Effector CD4-positive, alpha-beta T cell (primary cell): ENCODE measurements at regions not wholly inside any gene's neighbourhood (a gene's known extent, or its start where the extent isn't known, plus 50 kb on each side); places are given as distances from the start of the nearest gene placed in this dataset.

Source experiments
- DNase-seq: peaks from one replicate; pipeline ENCODE4 v3.0.0-alpha.2; 2020

DNA sequence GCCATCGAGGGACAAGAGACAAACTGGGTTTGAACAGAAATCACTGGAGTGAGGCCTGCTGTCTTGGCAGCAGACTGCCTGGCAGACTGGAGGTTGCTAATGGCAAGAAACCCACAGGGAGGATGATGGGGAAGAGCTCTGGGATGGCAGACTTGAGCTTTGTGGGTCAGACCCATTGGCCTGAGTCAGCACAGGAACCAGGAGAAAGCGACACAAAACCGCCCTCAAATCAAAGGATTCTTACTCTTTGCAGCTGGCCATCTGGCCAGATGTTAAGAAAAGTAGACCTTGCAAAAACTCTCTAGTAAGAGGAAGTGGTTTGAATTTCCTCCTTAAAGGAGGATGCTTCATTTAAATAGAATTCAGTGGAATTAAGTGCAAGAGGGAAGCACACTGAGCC, 195.2 kb upstream of the JUN start:
- DNase-seq, result no peak

DNA sequence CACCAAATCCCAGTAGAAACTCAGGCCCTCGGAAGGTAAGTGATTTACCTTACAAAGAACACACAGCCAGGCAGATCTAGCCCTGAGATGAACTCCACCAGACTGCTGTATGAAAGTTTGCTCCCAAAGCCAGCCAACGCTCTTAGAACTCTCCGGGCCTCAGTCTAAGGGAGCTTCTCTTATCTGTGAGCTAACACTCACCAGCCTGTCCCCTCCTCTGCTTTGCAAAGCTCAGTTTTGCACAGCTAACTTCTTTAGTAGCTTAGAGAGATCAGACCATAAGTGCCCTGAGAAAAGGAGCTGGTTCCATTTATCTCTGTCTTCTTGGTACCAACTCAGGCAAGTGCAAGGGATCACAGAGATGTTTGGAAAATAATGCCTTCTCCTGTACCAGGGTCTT, 195.8 kb upstream of the JUN start:
- DNase-seq, result no peak

- DNase-seq, result no peak
Measured at GRCh38 chr1:58981392-58981791, 197.5 kb upstream of the JUN start.

GRCh38 chr1:58982259-58982998, 198.6 kb upstream of the JUN start:
- DNase-seq, result no peak

DNA sequence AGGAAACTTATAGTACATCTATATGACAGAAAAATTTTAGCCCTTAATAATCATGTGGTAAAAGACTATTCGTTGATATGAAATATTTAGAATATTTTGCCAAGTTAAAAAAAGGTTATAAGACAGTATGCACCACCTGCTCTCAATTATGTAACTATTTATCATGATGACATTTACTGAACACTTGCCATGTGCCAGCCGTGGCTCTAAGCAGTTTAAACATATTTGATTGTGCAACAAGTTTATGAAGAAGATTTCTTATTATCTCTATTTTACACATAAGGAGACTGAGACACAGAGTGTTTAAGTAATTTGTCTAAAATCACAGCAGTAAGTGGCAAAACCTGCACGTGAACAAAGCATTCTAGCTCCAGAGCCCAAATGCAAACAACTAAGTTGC, 199.3 kb upstream of the JUN start:
- no peak for DNase-seq

GRCh38 chr1:58983633-58984245, 199.9 kb upstream of the JUN start:
- DNase-seq, result no peak

DNA sequence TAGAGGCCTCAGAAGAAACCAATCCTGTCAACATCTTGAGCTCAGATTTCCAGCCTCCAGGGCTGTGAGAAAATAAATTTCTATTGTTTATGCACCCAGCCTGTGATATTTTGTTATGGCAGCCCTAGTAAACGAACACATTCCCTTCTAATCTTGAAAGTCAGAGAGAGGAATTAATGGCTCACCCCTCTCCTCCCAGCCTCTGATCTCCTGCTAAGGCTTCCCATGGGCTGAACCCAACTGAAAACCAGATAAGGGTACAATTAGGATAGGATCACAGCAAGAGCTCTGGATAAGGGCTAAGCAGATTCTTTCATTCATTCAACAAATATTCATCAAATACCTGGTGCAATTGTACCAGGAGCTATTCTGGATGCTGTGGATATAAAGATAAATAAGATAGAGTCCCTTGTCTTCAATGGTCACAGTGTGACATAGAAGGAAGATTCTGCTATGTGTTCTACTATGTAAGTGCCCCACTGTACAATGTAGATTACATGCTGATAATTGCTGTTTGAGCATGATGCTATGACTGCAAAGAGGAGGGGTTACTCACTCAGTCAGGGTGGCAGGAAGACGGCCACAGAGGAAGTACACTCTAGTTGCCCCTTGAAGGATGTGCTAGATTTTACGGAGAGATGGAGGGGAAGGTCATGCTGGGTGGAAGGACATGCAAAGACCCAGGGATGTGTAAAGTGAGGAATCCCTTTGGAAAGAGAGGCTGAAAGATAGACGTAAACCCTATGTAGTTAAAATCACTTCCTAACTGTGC, 203.3 kb upstream of the JUN start:
- DNase-seq, result no peak

- no peak for DNase-seq
Measured at GRCh38 chr1:58988752-58989151, 204.9 kb upstream of the JUN start.

DNA sequence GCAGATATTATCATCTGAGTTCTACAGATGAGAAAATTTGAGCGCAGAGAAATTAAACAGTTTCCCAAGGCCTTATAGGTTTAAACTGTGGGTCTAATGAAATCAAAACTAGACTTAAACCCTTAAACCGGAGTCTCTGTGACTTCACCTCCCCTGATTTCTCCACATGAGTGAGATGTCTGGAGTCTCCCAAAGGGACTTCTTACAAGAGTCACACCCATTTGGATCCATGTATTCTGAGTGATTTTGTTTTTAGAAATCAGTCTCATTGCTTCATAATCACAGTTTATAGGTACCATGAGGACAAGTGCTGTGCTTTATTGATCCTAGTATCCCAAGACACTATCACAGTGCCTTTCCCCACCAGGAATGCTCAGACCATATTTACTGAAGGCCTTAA, 206.0 kb upstream of the JUN start:
- no peak for DNase-seq

GRCh38 chr1:58991305-58991704, 207.5 kb upstream of the JUN start:
- no peak for DNase-seq

GRCh38 chr1:58992643-58993042, 208.8 kb upstream of the JUN start:
- no peak for DNase-seq

DNA sequence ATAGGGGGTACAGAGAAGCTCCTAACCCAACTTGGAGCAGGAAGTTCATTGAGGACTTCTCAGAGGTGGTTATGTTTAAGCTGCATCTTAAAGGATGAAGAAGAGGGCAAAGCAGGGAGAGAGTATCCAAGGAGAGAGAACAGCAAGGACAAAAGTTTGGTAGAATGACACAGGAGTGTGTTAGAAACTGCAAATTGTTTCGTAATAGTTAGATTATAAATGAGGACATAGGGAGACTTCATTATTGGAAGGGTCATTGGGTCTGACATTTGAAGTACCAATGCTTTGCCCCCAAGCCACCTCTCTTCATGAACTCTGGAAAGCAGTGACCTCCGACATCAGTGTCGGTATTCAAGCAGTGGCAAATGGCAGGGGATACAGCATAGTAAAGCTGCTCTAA, 209.6 kb upstream of the JUN start:
- no peak for DNase-seq

GRCh38 chr1:58994664-58995063, 210.8 kb upstream of the JUN start:
- no peak for DNase-seq

DNA sequence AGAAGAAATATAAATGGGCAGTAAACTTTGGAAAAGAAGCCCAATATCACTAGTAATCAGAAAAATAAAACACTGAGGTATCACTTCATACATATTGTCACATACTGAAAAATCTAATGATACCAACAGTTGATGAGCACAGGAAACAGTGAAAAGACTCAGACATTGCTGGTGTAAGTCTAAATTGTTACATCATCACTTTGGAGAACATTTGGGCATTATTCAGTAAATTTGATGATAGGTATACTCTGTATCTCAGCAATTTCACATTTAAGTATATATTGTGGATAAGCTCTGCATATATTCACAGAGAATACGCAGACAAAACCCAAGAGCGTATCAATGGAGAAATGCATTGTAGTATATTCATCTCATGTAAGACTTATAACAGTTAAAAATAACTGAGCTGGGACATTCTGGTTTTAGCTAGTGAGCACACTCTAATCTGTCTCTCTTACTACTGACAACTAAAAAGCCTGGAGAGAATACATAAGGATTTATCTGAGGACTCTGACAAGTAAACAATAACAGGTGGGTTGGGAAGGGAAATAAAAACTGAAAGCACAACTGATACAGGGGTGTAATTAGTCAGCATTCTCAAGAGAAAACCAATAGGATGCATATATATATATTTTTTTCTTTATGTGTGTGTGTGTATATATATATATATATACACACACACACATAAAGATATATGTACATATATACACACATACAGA, 212.7 kb upstream of the JUN start:
- no peak for DNase-seq

DNA sequence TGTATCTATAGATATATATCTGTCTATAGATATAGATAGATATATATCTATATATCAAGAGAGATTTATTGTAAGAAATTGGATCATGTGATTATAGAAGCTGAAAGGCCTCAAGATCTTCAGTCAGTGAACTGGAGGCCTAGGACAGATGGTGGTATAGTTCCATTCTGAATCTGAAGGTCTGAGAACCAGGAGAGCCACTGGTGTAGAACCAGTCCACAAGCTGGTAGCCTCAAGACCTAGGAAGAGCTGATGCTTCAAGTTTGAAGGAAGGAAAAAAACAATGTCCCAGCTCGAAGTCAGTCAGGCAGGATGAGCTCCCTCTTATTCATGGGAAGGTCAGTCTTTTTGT, 213.2 kb upstream of the JUN start:
- DNase-seq, result no peak

DNA sequence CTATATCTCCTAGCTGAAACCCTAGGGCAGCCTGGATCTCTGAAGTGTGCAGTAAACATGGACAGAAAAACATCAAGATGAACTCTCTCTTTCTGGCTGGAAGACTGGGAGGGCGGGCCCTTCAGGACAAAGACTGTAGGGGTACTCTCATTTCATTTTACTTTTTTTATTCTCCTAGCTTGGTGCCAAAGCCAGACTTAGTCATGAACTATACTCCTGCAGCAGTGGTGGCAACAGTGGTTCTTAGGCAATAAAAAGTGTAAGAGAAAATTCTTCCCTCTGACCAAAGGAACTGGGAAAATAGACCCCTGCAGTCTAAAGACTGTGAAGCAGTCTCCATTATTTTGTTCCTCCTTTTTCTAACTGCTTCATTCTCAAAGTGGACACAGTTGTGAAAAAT, 213.8 kb upstream of the JUN start:
- DNase-seq, result no peak

DNA sequence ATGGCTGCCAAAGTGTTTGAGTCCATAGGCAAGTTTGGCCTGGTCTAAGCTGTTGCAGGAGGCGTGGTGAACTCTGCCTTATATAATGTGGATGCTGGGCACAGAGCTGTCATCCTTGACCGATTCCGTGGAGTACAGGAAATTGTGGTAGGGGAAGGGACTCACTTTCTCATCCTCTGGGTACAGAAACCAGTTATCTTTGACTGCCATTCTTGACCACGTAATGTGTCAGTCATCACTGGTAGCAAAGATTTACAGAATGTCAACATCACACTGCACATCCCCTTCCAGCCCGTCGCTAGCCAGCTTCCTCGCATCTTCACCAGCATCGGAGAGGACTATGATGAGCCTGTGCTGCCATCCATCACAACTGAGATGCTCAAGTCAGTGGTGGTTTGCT, 215.8 kb upstream of the JUN start:
- DNase-seq, result no peak

GRCh38 chr1:59004755-59005154, 220.9 kb upstream of the JUN start:
- no peak for DNase-seq

DNA sequence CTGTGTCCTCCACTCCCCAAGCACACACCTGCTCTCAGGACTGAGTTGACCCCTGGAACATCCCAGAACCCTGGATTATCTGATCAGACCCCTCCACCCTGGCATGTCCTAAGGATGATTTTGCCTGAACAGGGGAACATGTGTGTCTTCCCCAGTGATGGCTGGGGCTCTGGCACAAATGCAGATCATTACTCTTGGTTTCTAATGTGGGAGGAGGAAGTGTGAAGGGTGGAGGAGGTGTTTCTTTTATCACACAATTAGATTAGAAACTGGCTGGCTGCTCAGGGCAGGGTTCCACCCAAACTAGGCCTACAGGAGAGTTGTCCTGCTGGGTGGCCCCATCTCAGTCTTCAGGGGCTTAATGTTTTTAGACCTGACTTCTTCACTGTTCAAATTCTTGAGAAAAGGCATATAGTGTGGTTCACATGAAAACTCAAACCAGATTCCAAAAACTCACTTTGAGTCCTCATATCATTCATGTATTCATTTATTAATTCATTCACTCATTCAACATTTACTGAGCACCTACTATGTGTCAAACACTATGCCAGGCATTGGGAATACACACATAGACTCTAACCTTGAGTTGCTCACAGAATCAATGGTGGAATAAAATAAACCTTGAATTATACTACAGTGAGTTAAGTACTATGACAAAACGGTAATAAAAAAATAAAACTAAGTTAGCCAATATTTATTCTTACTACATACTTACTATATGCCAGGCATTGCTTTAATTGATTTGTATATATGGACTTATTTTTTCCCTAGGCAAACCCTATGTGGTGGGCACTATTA, 221.8 kb upstream of the JUN start:
- no peak for DNase-seq

DNA sequence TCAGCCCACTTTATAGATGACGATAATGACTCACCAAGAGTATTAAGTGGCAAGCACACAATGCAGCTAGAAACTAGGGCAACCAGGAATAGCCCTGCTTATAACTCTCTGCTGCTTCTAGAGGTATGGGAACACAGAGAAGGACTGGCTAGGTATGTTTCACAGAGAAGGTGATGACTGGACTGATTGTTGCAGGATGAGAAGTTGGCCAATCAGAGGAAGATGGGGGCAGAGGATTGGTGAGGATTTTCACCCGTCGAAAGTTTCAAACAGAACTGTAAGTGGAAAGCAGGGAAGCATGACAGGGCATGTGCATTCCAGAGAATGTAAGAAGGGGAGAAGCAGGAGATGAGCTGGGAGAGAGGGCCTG, 222.4 kb upstream of the JUN start:
- no peak for DNase-seq

GRCh38 chr1:59006932-59007331, 223.1 kb upstream of the JUN start:
- no peak for DNase-seq

GRCh38 chr1:59007429-59007819, 223.6 kb upstream of the JUN start:
- no peak for DNase-seq
